ENCODE measurements at regions not wholly inside any gene's neighbourhood (a gene's known extent, or its start where the extent isn't known, plus 50 kb on each side); places are given as distances from the start of the nearest gene placed in this dataset.

DNA sequence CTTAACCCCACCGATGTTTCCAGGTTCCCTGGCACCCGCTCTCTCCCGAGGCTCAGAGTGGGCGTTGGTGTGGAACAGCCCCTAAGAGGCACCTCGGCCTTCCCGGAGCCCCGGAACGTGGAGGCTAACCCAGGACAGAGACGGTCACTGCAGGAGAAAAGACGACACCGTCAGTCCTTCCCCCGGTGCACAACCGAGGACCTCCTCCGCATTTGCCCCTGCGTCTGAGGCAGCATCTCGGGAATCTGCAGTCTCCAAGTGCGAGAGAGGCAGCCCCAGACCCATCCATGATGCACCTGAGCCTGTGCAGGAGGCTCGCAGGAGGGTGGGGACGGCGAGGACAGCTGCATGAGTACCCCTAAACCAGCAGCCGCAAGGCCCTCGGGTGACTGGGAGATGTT lies 204.9 kb upstream of the SALL3 start:
- ATAC-seq = no peak
- TF ChIP-seq, protein P1, sequence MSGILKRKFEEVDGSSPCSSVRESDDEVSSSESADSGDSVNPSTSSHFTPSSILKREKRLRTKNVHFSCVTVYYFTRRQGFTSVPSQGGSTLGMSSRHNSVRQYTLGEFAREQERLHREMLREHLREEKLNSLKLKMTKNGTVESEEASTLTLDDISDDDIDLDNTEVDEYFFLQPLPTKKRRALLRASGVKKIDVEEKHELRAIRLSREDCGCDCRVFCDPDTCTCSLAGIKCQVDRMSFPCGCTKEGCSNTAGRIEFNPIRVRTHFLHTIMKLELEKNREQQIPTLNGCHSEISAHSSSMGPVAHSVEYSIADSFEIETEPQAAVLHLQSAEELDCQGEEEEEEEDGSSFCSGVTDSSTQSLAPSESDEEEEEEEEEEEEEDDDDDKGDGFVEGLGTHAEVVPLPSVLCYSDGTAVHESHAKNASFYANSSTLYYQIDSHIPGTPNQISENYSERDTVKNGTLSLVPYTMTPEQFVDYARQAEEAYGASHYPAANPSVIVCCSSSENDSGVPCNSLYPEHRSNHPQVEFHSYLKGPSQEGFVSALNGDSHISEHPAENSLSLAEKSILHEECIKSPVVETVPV (CRISPR knock-in tag; IDR thresholded peaks at IDR 0.05) = no peak
- no peak for TF ChIP-seq ZFP30 (CRISPR knock-in tag; IDR thresholded peaks at IDR 0.05)
- TF ChIP-seq GLIS3 (CRISPR knock-in tag; IDR thresholded peaks at IDR 0.05) = no peak
- TF ChIP-seq ZC3H10 (CRISPR knock-in tag; IDR thresholded peaks at IDR 0.05) = no peak
- TF ChIP-seq, protein P2, sequence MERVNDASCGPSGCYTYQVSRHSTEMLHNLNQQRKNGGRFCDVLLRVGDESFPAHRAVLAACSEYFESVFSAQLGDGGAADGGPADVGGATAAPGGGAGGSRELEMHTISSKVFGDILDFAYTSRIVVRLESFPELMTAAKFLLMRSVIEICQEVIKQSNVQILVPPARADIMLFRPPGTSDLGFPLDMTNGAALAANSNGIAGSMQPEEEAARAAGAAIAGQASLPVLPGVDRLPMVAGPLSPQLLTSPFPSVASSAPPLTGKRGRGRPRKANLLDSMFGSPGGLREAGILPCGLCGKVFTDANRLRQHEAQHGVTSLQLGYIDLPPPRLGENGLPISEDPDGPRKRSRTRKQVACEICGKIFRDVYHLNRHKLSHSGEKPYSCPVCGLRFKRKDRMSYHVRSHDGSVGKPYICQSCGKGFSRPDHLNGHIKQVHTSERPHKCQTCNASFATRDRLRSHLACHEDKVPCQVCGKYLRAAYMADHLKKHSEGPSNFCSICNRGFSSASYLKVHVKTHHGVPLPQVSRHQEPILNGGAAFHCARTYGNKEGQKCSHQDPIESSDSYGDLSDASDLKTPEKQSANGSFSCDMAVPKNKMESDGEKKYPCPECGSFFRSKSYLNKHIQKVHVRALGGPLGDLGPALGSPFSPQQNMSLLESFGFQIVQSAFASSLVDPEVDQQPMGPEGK (CRISPR knock-in tag; IDR thresholded peaks at IDR 0.05; ENCODE audit: borderline replicate concordance) = no peak
- TF ChIP-seq TOX (CRISPR knock-in tag; IDR thresholded peaks at IDR 0.05; ENCODE audit: borderline replicate concordance) = no peak
- TF ChIP-seq, protein P3, sequence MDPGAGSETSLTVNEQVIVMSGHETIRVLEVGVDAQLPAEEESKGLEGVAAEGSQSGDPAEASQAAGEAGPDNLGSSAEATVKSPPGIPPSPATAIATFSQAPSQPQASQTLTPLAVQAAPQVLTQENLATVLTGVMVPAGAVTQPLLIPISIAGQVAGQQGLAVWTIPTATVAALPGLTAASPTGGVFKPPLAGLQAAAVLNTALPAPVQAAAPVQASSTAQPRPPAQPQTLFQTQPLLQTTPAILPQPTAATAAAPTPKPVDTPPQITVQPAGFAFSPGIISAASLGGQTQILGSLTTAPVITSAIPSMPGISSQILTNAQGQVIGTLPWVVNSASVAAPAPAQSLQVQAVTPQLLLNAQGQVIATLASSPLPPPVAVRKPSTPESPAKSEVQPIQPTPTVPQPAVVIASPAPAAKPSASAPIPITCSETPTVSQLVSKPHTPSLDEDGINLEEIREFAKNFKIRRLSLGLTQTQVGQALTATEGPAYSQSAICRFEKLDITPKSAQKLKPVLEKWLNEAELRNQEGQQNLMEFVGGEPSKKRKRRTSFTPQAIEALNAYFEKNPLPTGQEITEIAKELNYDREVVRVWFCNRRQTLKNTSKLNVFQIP (CRISPR knock-in tag; IDR thresholded peaks at IDR 0.05; ENCODE audit: borderline replicate concordance, low read depth) = no peak

DNA sequence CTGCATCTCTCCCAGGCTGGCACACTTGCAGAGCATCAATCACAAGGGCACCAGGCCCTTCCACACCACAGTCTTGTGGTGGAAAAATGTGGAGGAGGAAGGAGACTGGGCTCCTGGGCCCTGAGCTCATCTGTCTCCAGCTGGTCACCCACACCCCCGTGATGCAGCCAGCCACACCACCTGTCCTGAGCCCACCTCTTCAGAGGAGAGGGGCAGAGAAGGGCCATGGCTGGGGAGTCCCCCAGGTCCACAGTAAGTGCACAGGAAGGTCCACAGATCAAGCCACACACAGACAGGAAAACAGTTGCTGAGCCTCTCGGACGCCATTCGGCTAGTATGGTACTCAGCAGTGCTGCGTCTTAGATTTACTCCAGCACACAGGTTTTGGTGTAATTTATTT lies 203.5 kb upstream of the SALL3 start:
- no peak for ATAC-seq
- TF ChIP-seq, protein P4, sequence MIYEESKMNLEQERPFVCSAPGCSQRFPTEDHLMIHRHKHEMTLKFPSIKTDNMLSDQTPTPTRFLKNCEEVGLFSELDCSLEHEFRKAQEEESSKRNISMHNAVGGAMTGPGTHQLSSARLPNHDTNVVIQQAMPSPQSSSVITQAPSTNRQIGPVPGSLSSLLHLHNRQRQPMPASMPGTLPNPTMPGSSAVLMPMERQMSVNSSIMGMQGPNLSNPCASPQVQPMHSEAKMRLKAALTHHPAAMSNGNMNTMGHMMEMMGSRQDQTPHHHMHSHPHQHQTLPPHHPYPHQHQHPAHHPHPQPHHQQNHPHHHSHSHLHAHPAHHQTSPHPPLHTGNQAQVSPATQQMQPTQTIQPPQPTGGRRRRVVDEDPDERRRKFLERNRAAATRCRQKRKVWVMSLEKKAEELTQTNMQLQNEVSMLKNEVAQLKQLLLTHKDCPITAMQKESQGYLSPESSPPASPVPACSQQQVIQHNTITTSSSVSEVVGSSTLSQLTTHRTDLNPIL (CRISPR knock-in tag; IDR thresholded peaks at IDR 0.05; ENCODE audit: low read depth) = no peak
- no peak for TF ChIP-seq ZFP3 (CRISPR knock-in tag; IDR thresholded peaks at IDR 0.05)
- TF ChIP-seq, protein P1 (CRISPR knock-in tag; IDR thresholded peaks at IDR 0.05) = no peak

DNA sequence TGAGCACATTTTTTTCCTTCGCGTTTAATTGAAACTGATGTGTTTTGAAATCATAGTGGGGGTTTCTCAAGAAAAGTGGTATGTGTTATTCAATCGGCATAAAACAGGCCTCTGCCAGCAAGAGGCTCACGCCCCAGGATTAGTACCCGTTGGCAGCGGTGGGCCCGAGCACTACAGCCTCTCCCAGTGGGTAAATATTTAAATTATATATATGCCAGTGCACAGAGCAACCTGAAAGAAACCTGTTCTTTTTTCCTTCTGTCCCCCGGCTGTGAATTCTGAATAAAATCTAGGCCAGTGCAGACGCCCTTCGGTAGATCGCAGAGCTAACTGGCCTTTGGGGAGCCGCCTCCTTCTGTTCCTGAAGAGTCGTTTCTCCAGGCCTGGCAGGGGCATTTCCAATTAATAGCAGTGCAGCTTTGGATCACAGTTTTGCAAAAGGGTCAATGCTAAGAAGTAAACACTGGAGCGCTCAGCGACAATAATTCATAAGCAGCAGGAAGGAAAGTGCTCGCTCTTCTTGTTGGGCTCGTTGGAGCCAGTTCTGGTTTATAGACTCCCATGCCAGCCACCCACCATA lies 202.8 kb upstream of the SALL3 start:
- ATAC-seq = no peak
- TF ChIP-seq, protein P2 (CRISPR knock-in tag; IDR thresholded peaks at IDR 0.05; ENCODE audit: borderline replicate concordance) = no peak
- TF ChIP-seq TCF4 (CRISPR knock-in tag; IDR thresholded peaks at IDR 0.05; ENCODE audit: borderline replicate concordance) = no peak
- no peak for TF ChIP-seq OSR1 (CRISPR knock-in tag; IDR thresholded peaks at IDR 0.05)
- TF ChIP-seq BACH2 (CRISPR knock-in tag; IDR thresholded peaks at IDR 0.05; ENCODE audit: borderline replicate concordance) = no peak
- TF ChIP-seq, protein P4 (CRISPR knock-in tag; IDR thresholded peaks at IDR 0.05; ENCODE audit: low read depth) = no peak
- TF ChIP-seq CSDC2 (CRISPR knock-in tag; IDR thresholded peaks at IDR 0.05) = no peak
- no peak for TF ChIP-seq ESRRG (CRISPR knock-in tag; IDR thresholded peaks at IDR 0.05)
- TF ChIP-seq ZNF565 (CRISPR knock-in tag; conservative IDR thresholded peaks at IDR 0.05; ENCODE audit: low read depth) = no peak
- TF ChIP-seq ARNTL (CRISPR knock-in tag; IDR thresholded peaks at IDR 0.05; ENCODE audit: borderline replicate concordance, low read depth) = no peak
- TF ChIP-seq, protein P5, sequence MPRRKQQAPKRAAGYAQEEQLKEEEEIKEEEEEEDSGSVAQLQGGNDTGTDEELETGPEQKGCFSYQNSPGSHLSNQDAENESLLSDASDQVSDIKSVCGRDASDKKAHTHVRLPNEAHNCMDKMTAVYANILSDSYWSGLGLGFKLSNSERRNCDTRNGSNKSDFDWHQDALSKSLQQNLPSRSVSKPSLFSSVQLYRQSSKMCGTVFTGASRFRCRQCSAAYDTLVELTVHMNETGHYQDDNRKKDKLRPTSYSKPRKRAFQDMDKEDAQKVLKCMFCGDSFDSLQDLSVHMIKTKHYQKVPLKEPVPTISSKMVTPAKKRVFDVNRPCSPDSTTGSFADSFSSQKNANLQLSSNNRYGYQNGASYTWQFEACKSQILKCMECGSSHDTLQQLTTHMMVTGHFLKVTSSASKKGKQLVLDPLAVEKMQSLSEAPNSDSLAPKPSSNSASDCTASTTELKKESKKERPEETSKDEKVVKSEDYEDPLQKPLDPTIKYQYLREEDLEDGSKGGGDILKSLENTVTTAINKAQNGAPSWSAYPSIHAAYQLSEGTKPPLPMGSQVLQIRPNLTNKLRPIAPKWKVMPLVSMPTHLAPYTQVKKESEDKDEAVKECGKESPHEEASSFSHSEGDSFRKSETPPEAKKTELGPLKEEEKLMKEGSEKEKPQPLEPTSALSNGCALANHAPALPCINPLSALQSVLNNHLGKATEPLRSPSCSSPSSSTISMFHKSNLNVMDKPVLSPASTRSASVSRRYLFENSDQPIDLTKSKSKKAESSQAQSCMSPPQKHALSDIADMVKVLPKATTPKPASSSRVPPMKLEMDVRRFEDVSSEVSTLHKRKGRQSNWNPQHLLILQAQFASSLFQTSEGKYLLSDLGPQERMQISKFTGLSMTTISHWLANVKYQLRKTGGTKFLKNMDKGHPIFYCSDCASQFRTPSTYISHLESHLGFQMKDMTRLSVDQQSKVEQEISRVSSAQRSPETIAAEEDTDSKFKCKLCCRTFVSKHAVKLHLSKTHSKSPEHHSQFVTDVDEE (CRISPR knock-in tag; IDR thresholded peaks at IDR 0.05) = no peak
- no peak for TF ChIP-seq TOX (CRISPR knock-in tag; IDR thresholded peaks at IDR 0.05; ENCODE audit: borderline replicate concordance)
